ENCODE measurements at regions not wholly inside any gene's neighbourhood (a gene's known extent, or its start where the extent isn't known, plus 50 kb on each side); places are given as distances from the start of the nearest gene placed in this dataset.

DNA sequence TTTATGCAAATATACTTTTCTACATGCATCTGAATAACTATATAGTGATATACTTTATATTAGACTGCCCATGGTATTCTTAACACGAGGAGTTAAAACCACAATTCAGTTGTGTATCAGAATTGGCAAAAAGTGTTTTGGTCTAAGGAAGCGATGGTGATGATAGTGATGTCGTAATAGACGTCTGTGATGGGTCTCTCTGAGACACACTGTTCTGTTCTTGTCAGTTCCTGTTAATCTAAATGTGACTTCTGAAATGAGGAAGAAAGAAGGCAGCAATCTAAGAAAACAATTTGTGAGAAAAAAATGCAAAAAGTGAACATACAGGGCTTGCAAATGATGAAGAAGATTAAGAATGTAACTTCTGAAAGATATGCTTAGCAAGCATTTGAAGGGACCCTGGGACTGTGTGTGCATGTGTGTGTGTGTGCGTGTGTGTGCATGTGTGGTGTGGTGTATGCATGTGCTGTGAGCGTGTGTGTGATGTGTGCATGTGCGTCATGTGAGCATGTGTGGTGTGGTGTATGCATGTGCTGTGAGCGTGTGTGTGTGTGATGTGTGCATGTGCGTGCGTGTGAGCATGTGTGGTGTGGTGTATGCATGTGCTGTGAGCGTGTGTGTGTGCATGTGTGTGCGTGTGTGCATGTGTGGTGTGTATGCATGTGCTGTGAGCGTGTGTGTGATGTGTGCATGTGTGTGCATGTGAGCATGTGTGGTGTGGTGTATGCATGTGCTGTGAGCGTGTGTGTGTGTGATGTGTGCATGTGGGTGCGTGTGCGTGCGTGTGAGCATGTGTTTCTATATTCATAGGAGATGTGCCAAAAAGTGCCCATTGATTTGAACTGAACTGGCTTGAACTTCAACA lies 131.8 kb downstream of the IRS2 start:
- no peak for DNase-seq (ENCODE audit: low read depth)
- TF ChIP-seq CTCF (IDR thresholded peaks at IDR 0.05; ENCODE audit: insufficient read depth, low read length, poor library complexity, severe bottlenecking), result no peak
- H3K27me3 ChIP-seq (ENCODE audit: control insufficient read depth, insufficient read depth, low read length), result no peaks in the 10 kb centered on the region
- H3K36me3 ChIP-seq (ENCODE audit: control insufficient read depth, insufficient read depth, low read length), result no peaks in the 10 kb centered on the region
- H3K4me3 ChIP-seq (ENCODE audit: low read depth, low read length), result no peak overlapping the region

DNA sequence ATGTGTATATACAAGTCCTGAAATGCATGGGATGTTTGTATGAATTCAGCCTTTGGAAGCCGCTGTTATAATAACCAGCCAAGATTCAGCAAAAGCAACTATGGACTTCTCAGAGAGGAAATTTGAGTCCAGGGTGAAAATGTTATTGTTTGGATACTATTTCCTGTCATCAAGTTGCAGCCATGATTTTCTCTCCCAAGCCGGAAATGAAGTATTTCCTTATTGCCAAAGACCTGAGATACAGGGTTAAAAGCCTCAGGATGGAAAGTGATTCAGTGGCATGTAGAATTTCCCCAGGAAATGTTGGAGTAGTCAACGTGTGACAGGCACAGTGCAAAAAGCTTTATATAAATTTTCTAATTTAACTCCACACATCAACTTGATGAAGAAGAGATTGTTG lies 133.9 kb downstream of the IRS2 start:
- Histone ChIP-seq H3K36me3 (ENCODE audit: control insufficient read depth, insufficient read depth, low read length) (no peaks in the 10 kb centered on the region), H3K4me3 (ENCODE audit: low read depth, low read length) (no peak overlapping the region), H3K27me3 (ENCODE audit: control insufficient read depth, insufficient read depth, low read length) (no peaks in the 10 kb centered on the region)
- TF ChIP-seq CTCF (IDR thresholded peaks at IDR 0.05; ENCODE audit: insufficient read depth, low read length, poor library complexity, severe bottlenecking), result no peak
- DNase-seq (ENCODE audit: low read depth), result no peak

GRCh38 chr13:109651854-109652253 lies 134.5 kb downstream of the IRS2 start:
- Histone ChIP-seq H3K36me3 (ENCODE audit: control insufficient read depth, insufficient read depth, low read length) (no peaks in the 10 kb centered on the region), H3K4me3 (ENCODE audit: low read depth, low read length) (no peak overlapping the region), H3K27me3 (ENCODE audit: control insufficient read depth, insufficient read depth, low read length) (no peaks in the 10 kb centered on the region)
- no peak for TF ChIP-seq CTCF (IDR thresholded peaks at IDR 0.05; ENCODE audit: insufficient read depth, low read length, poor library complexity, severe bottlenecking)
- no peak for DNase-seq (ENCODE audit: low read depth)

- DNase-seq (ENCODE audit: low read depth), result no peak
- H3K27me3 ChIP-seq (ENCODE audit: control insufficient read depth, insufficient read depth, low read length), result no peaks in the 10 kb centered on the region
- no peaks in the 10 kb centered on the region for H3K36me3 ChIP-seq (ENCODE audit: control insufficient read depth, insufficient read depth, low read length)
- no peak for TF ChIP-seq CTCF (IDR thresholded peaks at IDR 0.05; ENCODE audit: insufficient read depth, low read length, poor library complexity, severe bottlenecking)
- no peak overlapping the region for H3K4me3 ChIP-seq (ENCODE audit: low read depth, low read length)
Measured at GRCh38 chr13:109651311-109651710, 135.1 kb downstream of the IRS2 start.

DNA sequence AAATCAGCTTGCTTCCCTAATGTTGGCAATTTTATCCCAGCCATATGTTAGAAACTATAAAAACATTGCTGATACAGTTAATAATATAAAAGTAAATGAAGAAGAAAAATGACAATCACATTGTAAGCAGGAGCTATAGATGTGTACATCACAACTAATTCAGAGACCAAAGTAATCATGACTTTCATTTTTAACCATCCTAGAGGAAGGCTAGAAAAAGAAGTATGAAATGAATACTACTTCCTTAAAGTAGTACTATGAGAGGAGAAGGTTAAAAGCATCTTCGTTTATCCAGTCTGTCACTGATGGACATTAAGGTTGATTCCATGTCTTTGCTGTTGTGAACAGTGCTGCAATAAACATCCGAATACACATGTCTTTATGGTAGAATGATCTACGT lies 135.5 kb downstream of the IRS2 start:
- DNase-seq (ENCODE audit: low read depth), result no peak
- TF ChIP-seq CTCF (IDR thresholded peaks at IDR 0.05; ENCODE audit: insufficient read depth, low read length, poor library complexity, severe bottlenecking), result no peak
- no peaks in the 10 kb centered on the region for H3K27me3 ChIP-seq (ENCODE audit: control insufficient read depth, insufficient read depth, low read length)
- no peak overlapping the region for H3K4me3 ChIP-seq (ENCODE audit: low read depth, low read length)
- H3K36me3 ChIP-seq (ENCODE audit: control insufficient read depth, insufficient read depth, low read length), result no peaks in the 10 kb centered on the region

DNA sequence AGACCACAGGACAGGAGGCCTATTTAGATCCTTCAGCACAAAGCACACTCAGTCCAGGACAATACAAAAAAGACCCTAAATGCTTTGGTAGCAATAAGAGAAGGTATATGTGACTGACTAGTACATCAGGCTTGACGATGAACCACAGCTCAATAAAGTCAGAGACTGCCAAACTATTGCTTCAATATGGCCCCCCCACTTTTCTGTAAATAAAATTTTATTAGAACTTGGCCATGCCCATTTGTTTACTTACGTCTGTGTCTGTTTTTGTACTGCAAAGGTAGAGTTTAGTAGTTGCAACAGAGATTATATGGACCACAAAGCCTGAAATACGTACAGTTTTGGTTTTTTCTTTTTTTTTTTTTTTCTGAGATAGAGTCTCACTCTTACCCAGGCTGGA lies 136.7 kb downstream of the IRS2 start:
- no peak for TF ChIP-seq CTCF (IDR thresholded peaks at IDR 0.05; ENCODE audit: insufficient read depth, low read length, poor library complexity, severe bottlenecking)
- no peaks in the 10 kb centered on the region for H3K27me3 ChIP-seq (ENCODE audit: control insufficient read depth, insufficient read depth, low read length)
- no peak overlapping the region for H3K4me3 ChIP-seq (ENCODE audit: low read depth, low read length)
- H3K36me3 ChIP-seq (ENCODE audit: control insufficient read depth, insufficient read depth, low read length), result no peaks in the 10 kb centered on the region
- no peak for DNase-seq (ENCODE audit: low read depth)
